ENCODE measurements at regions not wholly inside any gene's neighbourhood (a gene's known extent, or its start where the extent isn't known, plus 50 kb on each side); places are given as distances from the start of the nearest gene placed in this dataset.

DNA sequence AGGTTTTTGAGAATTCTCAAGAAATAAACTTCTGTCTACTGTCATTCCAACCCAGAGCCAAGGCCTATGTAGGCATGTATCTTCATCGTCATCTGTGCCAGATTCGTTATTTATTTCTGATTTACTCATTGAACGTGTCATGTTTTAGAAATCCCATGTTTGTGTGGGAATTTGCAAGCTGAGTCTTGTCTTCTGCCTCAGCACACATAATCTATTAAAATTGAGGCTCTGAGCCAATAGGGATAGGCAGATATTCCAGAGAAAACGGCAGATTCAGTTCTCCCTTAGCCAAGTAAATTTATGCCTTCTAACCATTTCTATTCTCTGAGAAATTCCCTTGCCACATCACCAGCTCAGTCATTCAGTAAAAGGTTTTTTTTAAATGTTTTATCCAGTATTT lies 444.6 kb downstream of the REEP3 start:
- Histone ChIP-seq H3K4me1 (ENCODE audit: insufficient read depth, low read length) (no peaks in the 10 kb centered on the region), H3K36me3 (replicated peaks in 1 of 2; ENCODE audit: control insufficient read depth in 1 of 2, insufficient read depth in 2 of 2, low read length in 2 of 2) (no peaks in the 10 kb centered on the region), H3K4me2 (ENCODE audit: low read depth, low read length) (no peak overlapping the region), H2AFZ (ENCODE audit: low read length) (no peak overlapping the region), H4K20me1 (ENCODE audit: insufficient read depth, low read length) (no peaks in the 10 kb centered on the region), H3K27ac (ENCODE audit: extremely low read length, insufficient read depth, low read length) (no peak overlapping the region), H3K9ac (ENCODE audit: insufficient read depth, low read depth, low read length) (no peak overlapping the region), H3K79me2 (ENCODE audit: insufficient read depth, low read length) (no peaks in the 10 kb centered on the region), H3K9me3 (ENCODE audit: low read length) (no peaks in the 10 kb centered on the region), H3K27me3 (ENCODE audit: control insufficient read depth in 1 of 2, insufficient read depth in 2 of 2, low read length in 2 of 2) (no peaks in the 10 kb centered on the region), H3K4me3 (replicated peaks in 1 of 3; ENCODE audit: insufficient read depth in 1 of 3, low read depth in 2 of 3, low read length in 3 of 3) (no peak overlapping the region)
- intact Hi-C loops (cut with micrococcal nuclease; ENCODE audit: unreplicated experiment) (no loop called here), in situ Hi-C loops (cut with HindIII; ENCODE audit: extremely low pct_ligation_motif_present, low pct_unique_long_range_greater_than_20kb) (no loop called here)
- ATAC-seq: no peak
- BruUV-seq (replicated peaks): no TSS peak
- CTCF ChIA-PET (ENCODE audit: low intra/inter-chr PET ratio, low total read pairs): no interaction called here
- FAIRE-seq: no peak
- WGBS (ENCODE audit: low lambda C conversion rate): 0% methylated on average over 4 of the region's 4 CpGs
- TF ChIP-seq PAX8 (CRISPR knock-in tag; IDR thresholded peaks at IDR 0.05; ENCODE audit: borderline replicate concordance): no peak
- no peak for TF ChIP-seq ZNF790 (CRISPR knock-in tag; IDR thresholded peaks at IDR 0.05; ENCODE audit: borderline replicate concordance)
- POLR2A ChIA-PET: no interaction called here
- no peak for DNase-seq (ENCODE audit: low spot score)

DNA sequence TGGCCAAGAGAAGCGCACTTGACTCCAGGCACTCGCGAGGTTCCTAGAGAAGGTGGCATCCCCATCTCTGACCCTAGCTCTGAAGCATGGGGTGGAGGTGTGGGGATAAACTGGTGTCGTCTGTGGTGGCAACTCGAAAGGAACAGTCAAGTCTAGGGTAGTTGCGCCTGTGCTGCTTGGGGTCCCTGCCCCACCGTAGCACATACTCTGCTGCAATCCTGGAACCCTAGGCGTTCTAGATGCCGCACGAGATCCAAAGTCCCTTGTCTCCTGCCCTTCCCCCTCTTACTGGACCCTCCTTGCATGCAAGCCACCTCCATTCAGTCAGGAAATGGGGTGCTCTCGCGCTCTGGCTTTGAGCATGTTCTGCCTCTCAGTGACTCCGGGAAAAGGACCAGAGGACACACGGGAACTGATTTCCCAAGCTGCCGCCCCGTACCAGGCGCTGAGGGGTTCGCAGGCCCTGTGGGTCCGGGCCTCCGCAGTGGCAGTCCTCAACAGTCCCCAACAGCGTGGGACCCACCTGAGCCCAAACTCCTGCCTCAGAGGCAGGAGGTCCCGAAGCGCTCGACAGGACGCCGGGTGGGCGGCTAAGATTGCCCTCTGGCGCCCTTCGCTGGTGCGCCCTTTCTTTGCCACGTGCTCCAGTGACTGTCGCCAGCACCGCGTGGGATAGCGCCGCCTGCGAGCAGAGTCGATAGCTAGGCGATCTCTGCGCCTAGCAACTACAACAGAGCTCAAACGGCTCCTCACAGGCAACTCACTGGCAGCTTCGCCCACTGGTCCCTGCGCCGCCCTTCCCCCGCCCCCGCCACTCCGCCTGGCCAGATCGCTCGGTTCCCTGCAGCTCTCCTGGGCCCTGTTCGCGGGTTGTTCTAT lies 452.0 kb downstream of the REEP3 start:
- Histone ChIP-seq H3K9ac (ENCODE audit: insufficient read depth, low read depth, low read length) (no peak overlapping the region), H3K4me3 (replicated peaks in 1 of 3; ENCODE audit: insufficient read depth in 1 of 3, low read depth in 2 of 3, low read length in 3 of 3) (no peak overlapping the region), H3K4me2 (ENCODE audit: low read depth, low read length) (no peak overlapping the region), H4K20me1 (ENCODE audit: insufficient read depth, low read length) (no peaks in the 10 kb centered on the region), H3K27ac (ENCODE audit: extremely low read length, insufficient read depth, low read length) (no peak overlapping the region), H3K9me3 (ENCODE audit: low read length) (no peaks in the 10 kb centered on the region), H3K79me2 (ENCODE audit: insufficient read depth, low read length) (no peaks in the 10 kb centered on the region), H2AFZ (ENCODE audit: low read length) (no peak overlapping the region), H3K4me1 (ENCODE audit: insufficient read depth, low read length) (no peaks in the 10 kb centered on the region), H3K36me3 (replicated peaks in 1 of 2; ENCODE audit: control insufficient read depth in 1 of 2, insufficient read depth in 2 of 2, low read length in 2 of 2) (no peaks in the 10 kb centered on the region), H3K27me3 (ENCODE audit: control insufficient read depth in 1 of 2, insufficient read depth in 2 of 2, low read length in 2 of 2) (no peaks in the 10 kb centered on the region; a peak in 1 of 5 replicates)
- ATAC-seq (no peak), FAIRE-seq (no peak), DNase-seq (ENCODE audit: low spot score) (no peak)
- intact Hi-C loops (cut with micrococcal nuclease; ENCODE audit: unreplicated experiment): no loop called here
- 81% methylated on average over 18 of the region's 51 CpGs for WGBS (ENCODE audit: low lambda C conversion rate)
- POLR2A ChIA-PET: no interaction called here
- no TSS peak for BruUV-seq (replicated peaks)
- TF ChIP-seq BORCS8-MEF2B (CRISPR knock-in tag; IDR thresholded peaks at IDR 0.05) (no peak), ZBTB4 (CRISPR knock-in tag; IDR thresholded peaks at IDR 0.05; ENCODE audit: borderline replicate concordance) (no peak), PHF8 (CRISPR knock-in tag; IDR thresholded peaks at IDR 0.05) (no peak)
- in situ Hi-C loops (cut with HindIII; ENCODE audit: extremely low pct_ligation_motif_present, low pct_unique_long_range_greater_than_20kb): loop anchor here (10.0 kb wide), 1 partner anchor 98 kb away; no protein-coding TSS in a partner anchor
- CTCF ChIA-PET (ENCODE audit: low intra/inter-chr PET ratio, low total read pairs): no interaction called here

All from HepG2 (cell line).